GM21825 (cell line): ENCODE measurements at regions not wholly inside any gene's neighbourhood (a gene's known extent, or its start where the extent isn't known, plus 50 kb on each side); places are given as distances from the start of the nearest gene placed in this dataset.

Source experiments
- ATAC-seq: cut with Tn5 transposase; IDR thresholded peaks from one replicate; pipeline ENCODE4 v1.9.1; 2021; ENCODE audit warnings: mild to moderate bottlenecking, moderate library complexity; ENCODE audit not compliant: unreplicated experiment

DNA sequence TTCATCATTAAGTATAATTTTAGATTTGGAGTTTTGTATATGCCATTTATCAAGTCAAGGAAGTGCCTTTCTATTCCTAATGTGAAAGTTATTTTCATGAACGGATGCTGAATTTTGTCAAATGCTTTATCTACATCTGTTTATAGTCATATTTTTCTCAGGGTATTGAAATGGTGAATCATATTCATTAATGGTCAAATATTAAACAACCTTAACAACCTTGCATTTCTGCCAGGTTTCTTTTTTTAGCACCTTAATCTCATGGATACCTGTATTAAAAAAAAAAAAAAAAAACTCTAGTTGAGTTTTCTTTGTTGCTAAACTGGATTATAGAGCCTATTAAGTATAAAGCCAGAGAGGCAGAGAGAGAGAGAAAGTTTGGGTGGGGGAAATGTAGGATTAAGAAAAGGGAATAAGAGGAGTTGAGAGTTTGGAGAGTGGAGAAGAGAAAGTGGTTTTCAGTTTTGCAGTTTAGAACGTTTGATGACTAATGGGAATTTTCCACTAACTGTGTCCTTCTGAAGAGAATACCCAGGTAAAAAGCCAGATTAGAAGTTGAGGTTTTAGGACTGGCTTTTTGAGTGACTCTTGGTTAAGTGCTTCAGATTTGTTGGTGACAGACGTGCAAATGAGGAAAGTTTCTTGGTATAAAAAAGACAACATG lies 305.0 kb downstream of the HLX start:
- ATAC-seq, result no peak

DNA sequence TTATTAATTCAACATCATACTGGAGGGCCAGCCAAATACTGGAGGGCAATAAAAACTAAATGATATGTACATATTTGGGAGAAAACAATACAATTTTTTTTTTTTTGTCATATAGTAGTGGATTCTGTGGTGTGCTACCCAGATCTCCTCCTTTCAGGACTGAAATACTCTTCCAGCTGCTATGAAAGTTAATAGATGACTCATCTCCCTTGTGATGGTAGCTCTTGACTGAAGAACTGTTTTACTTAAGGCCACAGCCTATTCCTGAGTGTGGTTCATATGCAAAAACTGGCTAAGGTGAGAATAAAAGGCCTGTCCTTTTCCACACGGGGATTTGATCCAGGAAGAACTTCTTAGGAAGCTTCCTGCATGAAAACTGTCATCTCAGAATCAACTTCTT lies 307.9 kb downstream of the HLX start:
- no peak for ATAC-seq

DNA sequence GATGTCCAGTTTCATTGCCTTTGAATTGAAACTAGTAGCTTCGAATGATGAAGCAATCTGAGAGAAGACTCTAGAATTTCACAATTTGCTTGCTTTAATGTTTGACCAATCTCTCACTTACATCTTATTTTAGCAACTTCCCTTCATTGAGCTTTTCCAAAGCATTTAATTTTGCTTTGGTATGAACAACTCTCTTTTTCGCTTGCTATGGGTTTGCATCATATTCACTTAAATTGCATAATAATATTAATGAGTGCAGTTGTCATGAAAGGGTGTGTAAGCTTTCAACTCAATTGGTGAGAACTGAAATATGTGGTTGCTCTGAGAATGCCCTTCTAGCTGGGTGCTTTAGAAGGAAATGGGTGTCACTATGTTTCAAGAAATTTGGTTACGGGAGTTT lies 309.2 kb downstream of the HLX start:
- ATAC-seq, result no peak

GRCh38 chr1:221190249-221190648 lies 311.0 kb downstream of the HLX start:
- ATAC-seq, result no peak

- ATAC-seq, result no peak
Observed at GRCh38 chr1:221192055-221192454, 312.8 kb downstream of the HLX start.

GRCh38 chr1:221200464-221200863 lies 321.2 kb downstream of the HLX start:
- ATAC-seq, result no peak

GRCh38 chr1:221201773-221202172 lies 322.5 kb downstream of the HLX start:
- ATAC-seq, result no peak

DNA sequence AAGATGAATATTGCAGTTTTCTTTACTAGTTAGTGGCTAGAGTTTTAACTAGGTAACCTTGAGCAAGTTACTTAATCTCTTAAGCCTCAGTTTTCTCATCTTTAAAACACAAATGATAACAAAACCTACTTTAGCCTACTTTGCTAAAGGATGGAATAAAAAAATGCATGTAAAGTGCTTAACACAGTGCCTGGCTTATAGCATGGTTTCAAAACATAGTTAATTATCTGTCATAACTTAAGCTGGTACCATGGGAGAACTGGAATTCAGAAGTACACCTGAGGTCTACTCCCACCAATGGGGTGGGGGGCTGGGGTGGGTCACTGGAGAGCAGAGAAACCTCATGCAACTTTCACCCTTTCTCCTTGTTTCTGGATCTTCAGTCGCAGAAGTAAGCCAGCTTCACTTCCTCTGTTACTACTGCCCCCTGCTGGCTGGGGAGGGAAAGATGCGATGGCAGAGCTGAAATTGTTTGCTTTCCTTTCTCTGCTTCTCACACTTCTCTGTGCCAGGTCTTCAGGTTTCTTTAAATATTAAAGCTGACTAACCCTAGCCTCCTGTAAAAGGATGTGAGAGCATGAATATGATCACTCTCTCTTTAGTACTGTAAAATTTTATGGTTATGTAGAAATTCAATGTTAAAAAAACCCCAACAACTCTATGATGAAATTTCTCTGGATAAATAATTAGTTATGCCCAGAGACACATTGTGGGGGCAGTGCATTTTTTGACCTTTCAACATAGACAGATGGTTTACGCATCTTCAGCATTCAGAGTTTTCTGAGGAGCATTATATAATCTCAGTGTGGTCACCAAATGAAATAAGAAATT lies 324.2 kb downstream of the HLX start:
- peak; percentile 85 for ATAC-seq

DNA sequence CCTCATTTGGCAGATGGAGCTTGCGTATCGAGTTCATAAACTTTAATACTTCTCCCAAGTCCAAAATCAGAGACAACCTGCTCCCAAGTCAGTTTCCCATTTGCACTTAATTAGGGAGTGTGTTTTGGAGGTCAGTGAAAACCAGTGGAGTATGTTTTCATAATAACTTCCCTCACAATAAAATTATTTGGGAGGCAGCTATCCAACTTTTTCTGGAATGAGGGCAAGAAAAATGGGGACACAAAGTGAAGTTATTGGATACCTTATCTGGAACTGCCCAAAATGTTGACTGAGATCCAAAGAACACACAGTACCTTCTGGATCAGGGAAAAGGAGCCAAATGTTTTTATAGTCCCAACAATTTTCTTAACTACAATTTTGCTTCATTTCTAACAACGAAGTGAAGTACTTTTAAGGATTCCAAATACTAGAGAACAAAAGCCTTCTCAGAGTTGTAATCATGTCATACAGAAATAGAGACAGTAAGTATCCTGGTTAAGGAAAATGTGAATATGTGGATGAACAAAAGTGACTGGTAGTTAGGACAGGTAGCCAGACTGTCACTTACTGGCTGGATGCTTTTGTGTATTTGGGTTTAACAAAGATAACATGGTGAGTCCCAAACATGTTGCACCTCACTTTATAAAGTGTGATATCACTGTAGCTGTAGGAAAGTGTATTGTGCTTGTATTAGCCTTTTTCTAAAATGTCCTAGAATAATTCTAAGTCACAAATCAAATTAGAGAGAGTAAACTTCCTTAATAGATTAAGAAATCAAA lies 325.0 kb downstream of the HLX start:
- no peak for ATAC-seq

- ATAC-seq, result no peak
Observed at GRCh38 chr1:221206076-221206475, 326.8 kb downstream of the HLX start.

DNA sequence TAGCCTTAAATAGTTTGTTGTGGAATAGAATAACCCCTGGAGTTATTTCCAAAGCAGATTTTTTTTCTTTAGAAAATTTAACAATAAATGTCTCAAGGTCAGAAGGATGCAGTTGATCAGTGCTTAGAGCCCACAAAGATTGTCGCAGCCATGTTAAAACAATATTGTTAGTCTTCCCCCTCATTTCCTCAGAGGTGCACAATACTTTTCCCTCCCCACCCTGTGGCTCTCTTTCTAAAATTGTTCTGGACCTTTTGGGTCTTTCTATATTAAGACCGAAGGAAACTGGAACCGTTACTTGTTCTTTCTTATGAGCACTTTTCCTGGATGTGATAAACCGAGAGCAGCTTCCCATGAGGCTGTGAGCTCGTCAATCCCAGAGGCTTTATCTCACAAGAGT lies 333.7 kb downstream of the HLX start:
- ATAC-seq, result no peak

GRCh38 chr1:221217029-221217428 lies 337.8 kb downstream of the HLX start:
- ATAC-seq, result no peak

- no peak for ATAC-seq
Observed at GRCh38 chr1:221223281-221223680, 344.0 kb downstream of the HLX start.

DNA sequence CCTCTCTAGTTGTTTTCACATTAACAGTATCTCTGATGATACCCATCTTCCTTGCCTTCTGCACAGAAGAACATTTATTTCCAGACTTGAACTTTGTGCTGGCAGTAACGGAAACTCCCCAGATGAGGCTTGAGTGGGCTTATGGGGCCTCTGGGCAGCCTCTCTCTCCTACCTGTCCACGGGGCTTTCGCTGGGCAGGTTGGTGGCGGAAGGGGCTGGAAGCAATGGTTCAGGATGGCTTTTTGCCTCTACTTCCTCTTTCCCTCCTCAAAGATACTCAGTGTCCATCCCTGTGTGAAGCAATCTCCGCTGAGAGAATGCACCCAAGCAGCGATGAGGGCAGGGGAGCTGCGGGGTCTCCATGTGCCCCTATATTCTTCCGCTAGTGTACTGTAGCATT lies 348.2 kb downstream of the HLX start:
- no peak for ATAC-seq

DNA sequence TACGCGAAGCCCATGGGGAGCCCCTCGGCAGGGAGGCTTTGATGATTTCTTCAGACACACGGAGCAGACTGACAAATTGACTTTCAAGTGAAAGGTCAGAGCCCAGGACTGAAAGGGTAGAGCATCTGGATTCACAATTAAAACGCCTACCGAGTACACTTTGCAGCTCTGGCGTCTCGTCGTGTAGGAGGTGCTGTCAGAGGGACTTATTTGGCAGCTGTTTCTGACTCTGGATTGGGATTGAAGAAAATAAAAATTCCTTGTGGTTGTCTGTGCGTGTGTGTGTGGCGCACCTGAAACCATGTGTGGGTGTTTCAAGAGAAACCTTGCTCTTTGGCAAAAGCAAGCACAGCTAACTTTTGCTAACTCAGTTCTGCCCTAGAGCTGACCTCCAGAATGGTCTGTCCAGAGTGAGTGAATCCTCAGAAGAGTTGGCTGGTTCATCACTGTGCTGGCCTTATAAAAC lies 348.7 kb downstream of the HLX start:
- ATAC-seq, result no peak

DNA sequence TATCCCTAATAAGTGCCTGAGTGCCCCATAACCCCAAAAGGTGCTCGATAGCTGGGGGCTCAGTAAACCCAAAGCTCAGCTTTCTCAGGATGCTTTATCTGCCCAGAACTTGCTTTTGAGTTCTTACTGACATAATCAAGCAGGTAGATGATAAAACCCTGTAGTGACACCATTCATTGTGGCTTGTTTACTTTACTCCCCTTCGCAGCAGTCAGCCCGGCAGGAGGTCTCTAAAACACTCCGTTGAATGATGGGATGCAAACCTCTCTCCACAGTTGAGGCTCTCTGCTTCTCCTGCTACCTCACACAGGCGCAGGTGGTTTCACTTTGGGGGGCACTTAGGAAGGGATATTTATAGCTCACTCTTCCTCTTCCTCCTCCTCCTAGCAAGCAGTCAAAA lies 349.4 kb downstream of the HLX start:
- no peak for ATAC-seq

GRCh38 chr1:221230605-221231004 lies 351.4 kb downstream of the HLX start:
- no peak for ATAC-seq

DNA sequence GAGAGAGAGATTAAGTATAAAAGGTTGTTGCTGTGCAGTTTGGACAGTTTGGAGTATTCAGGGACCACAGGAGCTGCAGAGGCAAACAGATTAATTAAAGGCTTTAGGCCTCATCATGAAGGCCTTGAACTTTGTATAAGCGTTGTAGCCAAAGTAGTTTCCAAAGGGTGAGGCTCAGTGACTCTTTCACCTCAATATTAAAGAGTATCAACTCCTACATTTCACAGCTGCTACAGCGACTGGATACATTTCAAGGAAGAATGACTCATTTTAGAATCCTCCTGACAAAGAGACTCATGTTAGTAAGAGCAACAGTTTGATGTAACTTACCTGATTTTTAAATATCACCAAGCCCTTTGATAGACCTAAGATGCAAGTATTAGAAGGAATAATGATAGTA lies 355.5 kb downstream of the HLX start:
- no peak for ATAC-seq

- ATAC-seq, result no peak
Observed at GRCh38 chr1:221237587-221237986, 358.3 kb downstream of the HLX start.

DNA sequence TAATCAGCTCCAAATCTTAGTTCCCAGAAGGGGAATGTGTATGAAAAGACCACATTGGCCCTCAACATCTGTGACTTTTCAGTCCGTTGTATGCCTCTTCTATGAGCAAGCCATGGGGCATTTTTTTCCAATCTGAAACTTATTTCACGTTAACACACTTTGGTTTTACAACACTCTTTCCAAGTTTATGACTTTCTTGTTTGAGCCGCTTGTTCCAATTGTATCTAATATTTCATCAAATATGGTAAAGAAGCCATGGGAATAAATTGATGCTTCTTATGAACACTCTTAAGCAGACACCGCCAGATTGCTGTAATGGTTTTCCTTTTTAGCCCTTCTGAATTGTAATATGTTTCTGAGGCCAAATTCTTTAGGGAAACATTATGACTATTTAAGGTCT lies 359.9 kb downstream of the HLX start:
- no peak for ATAC-seq

- ATAC-seq, result no peak
Observed at GRCh38 chr1:221239792-221240191, 360.5 kb downstream of the HLX start.

DNA sequence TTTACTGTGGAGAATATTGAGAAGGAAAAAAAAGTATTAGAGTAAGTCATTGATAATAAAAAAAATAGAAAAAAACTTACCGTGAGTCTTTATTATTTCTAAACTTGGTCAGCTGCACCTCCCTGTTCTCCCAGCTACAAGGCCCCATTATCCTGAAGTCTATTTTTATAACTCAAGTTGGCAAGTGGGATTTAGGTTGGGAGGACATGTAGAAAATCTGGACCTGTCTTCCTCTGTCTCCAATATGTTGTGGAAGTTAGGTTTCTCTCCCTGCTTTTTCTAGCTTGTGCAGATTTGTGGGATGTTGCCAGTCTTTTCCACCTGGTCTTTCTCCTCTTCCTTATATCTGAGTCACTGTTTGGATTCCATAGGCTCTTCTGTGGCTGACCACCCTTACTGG lies 361.4 kb downstream of the HLX start:
- no peak for ATAC-seq
